ENCODE measurements at regions not wholly inside any gene's neighbourhood (a gene's known extent, or its start where the extent isn't known, plus 50 kb on each side); places are given as distances from the start of the nearest gene placed in this dataset.
A peak's percentile ranks its signal among the peaks of the same experiment; 100 is the strongest.

DNA sequence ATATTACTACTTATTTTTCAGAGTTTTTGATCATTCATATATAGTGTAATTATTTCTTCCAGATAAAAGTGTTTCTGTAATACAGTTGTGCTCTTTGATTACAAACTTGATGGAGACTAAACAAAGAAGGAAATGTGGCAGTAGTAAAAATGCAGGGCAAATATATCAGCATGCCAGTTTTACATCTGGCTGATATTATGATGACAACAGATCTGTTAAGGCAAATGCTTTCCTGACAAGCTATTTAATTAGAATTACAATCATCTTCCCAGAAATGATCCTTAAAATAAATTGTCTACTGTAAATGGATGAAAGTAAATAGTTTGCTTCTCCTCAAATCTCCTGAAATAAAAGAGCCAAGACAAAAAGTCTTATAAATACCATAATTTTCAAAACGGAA is 1659.8 kb downstream of the BRINP3 start:
- TF ChIP-seq SNAI2 (CRISPR knock-in tag; IDR thresholded peaks at IDR 0.05): no peak
- ATAC-seq: peak; percentile 41; the same call in 2 of the 3 replicates

DNA sequence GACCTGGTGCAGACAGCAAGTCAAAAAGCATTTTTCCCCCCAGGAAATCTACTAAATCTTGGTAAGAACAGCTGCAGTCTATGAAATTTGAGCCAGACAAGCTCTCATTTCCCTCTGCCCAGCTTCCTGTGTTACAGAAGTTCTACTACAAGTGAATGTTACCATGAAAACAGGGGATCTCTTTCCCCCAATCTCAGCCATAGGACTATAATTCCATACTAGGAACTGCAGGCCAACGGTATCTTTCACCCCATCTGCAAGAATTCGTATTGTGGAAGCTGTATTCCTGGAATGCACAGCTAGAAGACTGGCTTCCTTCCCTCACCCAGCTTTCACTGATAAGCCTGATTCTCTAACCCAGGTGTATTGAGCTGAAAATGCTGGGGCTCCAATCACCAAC is 1655.4 kb downstream of the BRINP3 start:
- peak; percentile 90 for ATAC-seq
- TF ChIP-seq ARNTL (CRISPR knock-in tag; IDR thresholded peaks at IDR 0.05; ENCODE audit: borderline replicate concordance, low read depth) (no peak), ZNF70 (CRISPR knock-in tag; IDR thresholded peaks at IDR 0.05) (no peak), OSR1 (CRISPR knock-in tag; IDR thresholded peaks at IDR 0.05) (no peak), BACH2 (CRISPR knock-in tag; IDR thresholded peaks at IDR 0.05; ENCODE audit: borderline replicate concordance) (no peak), TCF4 (CRISPR knock-in tag; IDR thresholded peaks at IDR 0.05; ENCODE audit: borderline replicate concordance) (no peak)
- TF ChIP-seq, protein P1, sequence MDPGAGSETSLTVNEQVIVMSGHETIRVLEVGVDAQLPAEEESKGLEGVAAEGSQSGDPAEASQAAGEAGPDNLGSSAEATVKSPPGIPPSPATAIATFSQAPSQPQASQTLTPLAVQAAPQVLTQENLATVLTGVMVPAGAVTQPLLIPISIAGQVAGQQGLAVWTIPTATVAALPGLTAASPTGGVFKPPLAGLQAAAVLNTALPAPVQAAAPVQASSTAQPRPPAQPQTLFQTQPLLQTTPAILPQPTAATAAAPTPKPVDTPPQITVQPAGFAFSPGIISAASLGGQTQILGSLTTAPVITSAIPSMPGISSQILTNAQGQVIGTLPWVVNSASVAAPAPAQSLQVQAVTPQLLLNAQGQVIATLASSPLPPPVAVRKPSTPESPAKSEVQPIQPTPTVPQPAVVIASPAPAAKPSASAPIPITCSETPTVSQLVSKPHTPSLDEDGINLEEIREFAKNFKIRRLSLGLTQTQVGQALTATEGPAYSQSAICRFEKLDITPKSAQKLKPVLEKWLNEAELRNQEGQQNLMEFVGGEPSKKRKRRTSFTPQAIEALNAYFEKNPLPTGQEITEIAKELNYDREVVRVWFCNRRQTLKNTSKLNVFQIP (CRISPR knock-in tag; IDR thresholded peaks at IDR 0.05; ENCODE audit: borderline replicate concordance, low read depth): no peak

DNA sequence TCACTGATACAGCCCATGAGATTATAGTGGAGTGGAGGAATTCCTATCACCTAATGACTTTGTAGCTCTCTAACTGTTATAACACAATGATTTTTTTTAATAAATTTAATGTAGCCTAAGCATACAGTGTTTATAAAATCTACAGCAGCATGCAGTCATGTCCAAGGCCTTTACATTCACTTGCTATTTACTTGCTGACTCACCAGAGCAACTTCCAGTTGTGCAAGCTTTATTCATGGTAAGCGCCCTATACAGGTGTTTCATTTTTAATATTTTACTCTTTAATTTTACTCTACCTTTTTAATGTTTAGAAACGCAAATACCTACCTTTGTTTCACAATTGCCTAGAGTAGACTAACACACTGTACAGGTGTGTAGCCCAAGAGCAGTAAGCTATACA is 1652.2 kb downstream of the BRINP3 start:
- no peak for ATAC-seq
- TF ChIP-seq ZNF8 (CRISPR knock-in tag; IDR thresholded peaks at IDR 0.05) (no peak), TCF4 (CRISPR knock-in tag; IDR thresholded peaks at IDR 0.05; ENCODE audit: borderline replicate concordance) (no peak), ZFP30 (CRISPR knock-in tag; IDR thresholded peaks at IDR 0.05) (no peak), CSDC2 (CRISPR knock-in tag; IDR thresholded peaks at IDR 0.05) (no peak)
- TF ChIP-seq, protein P2, sequence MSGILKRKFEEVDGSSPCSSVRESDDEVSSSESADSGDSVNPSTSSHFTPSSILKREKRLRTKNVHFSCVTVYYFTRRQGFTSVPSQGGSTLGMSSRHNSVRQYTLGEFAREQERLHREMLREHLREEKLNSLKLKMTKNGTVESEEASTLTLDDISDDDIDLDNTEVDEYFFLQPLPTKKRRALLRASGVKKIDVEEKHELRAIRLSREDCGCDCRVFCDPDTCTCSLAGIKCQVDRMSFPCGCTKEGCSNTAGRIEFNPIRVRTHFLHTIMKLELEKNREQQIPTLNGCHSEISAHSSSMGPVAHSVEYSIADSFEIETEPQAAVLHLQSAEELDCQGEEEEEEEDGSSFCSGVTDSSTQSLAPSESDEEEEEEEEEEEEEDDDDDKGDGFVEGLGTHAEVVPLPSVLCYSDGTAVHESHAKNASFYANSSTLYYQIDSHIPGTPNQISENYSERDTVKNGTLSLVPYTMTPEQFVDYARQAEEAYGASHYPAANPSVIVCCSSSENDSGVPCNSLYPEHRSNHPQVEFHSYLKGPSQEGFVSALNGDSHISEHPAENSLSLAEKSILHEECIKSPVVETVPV (CRISPR knock-in tag; IDR thresholded peaks at IDR 0.05): no peak
- TF ChIP-seq, protein P1 (CRISPR knock-in tag; IDR thresholded peaks at IDR 0.05; ENCODE audit: borderline replicate concordance, low read depth): no peak
- TF ChIP-seq, protein P3, sequence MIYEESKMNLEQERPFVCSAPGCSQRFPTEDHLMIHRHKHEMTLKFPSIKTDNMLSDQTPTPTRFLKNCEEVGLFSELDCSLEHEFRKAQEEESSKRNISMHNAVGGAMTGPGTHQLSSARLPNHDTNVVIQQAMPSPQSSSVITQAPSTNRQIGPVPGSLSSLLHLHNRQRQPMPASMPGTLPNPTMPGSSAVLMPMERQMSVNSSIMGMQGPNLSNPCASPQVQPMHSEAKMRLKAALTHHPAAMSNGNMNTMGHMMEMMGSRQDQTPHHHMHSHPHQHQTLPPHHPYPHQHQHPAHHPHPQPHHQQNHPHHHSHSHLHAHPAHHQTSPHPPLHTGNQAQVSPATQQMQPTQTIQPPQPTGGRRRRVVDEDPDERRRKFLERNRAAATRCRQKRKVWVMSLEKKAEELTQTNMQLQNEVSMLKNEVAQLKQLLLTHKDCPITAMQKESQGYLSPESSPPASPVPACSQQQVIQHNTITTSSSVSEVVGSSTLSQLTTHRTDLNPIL (CRISPR knock-in tag; IDR thresholded peaks at IDR 0.05; ENCODE audit: low read depth): no peak

DNA sequence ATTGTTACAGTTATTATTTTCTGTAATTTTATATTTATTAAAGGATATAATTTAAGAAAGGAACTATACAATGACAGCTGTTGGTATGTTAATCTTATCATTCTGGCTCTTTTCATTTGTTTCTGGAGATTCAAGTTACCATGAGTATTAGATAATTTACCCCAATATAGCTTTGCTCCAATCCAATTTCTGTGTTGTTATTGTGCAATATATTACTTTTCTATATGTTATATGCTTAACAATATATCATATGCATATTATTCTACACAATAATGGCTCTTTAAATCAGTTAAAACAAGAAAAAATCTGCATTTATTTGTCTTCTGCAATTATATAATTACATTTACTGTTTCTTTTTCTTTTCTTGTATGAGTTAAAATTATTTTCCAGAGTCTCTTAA is 1650.9 kb downstream of the BRINP3 start:
- TF ChIP-seq CSDC2 (CRISPR knock-in tag; IDR thresholded peaks at IDR 0.05): no peak
- no peak for TF ChIP-seq BACH2 (CRISPR knock-in tag; IDR thresholded peaks at IDR 0.05; ENCODE audit: borderline replicate concordance)
- TF ChIP-seq GLIS3 (CRISPR knock-in tag; IDR thresholded peaks at IDR 0.05): no peak
- TF ChIP-seq, protein P4, sequence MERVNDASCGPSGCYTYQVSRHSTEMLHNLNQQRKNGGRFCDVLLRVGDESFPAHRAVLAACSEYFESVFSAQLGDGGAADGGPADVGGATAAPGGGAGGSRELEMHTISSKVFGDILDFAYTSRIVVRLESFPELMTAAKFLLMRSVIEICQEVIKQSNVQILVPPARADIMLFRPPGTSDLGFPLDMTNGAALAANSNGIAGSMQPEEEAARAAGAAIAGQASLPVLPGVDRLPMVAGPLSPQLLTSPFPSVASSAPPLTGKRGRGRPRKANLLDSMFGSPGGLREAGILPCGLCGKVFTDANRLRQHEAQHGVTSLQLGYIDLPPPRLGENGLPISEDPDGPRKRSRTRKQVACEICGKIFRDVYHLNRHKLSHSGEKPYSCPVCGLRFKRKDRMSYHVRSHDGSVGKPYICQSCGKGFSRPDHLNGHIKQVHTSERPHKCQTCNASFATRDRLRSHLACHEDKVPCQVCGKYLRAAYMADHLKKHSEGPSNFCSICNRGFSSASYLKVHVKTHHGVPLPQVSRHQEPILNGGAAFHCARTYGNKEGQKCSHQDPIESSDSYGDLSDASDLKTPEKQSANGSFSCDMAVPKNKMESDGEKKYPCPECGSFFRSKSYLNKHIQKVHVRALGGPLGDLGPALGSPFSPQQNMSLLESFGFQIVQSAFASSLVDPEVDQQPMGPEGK (CRISPR knock-in tag; IDR thresholded peaks at IDR 0.05; ENCODE audit: borderline replicate concordance): no peak
- no peak for TF ChIP-seq PPARA (CRISPR knock-in tag; IDR thresholded peaks at IDR 0.05; ENCODE audit: borderline replicate concordance)
- TF ChIP-seq ZNF565 (CRISPR knock-in tag; conservative IDR thresholded peaks at IDR 0.05; ENCODE audit: low read depth): no peak
- no peak for TF ChIP-seq ZNF8 (CRISPR knock-in tag; IDR thresholded peaks at IDR 0.05)
- no peak for TF ChIP-seq ARNTL (CRISPR knock-in tag; IDR thresholded peaks at IDR 0.05; ENCODE audit: borderline replicate concordance, low read depth)
- TF ChIP-seq, protein P5, sequence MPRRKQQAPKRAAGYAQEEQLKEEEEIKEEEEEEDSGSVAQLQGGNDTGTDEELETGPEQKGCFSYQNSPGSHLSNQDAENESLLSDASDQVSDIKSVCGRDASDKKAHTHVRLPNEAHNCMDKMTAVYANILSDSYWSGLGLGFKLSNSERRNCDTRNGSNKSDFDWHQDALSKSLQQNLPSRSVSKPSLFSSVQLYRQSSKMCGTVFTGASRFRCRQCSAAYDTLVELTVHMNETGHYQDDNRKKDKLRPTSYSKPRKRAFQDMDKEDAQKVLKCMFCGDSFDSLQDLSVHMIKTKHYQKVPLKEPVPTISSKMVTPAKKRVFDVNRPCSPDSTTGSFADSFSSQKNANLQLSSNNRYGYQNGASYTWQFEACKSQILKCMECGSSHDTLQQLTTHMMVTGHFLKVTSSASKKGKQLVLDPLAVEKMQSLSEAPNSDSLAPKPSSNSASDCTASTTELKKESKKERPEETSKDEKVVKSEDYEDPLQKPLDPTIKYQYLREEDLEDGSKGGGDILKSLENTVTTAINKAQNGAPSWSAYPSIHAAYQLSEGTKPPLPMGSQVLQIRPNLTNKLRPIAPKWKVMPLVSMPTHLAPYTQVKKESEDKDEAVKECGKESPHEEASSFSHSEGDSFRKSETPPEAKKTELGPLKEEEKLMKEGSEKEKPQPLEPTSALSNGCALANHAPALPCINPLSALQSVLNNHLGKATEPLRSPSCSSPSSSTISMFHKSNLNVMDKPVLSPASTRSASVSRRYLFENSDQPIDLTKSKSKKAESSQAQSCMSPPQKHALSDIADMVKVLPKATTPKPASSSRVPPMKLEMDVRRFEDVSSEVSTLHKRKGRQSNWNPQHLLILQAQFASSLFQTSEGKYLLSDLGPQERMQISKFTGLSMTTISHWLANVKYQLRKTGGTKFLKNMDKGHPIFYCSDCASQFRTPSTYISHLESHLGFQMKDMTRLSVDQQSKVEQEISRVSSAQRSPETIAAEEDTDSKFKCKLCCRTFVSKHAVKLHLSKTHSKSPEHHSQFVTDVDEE (CRISPR knock-in tag; IDR thresholded peaks at IDR 0.05): no peak
- TF ChIP-seq ZFP30 (CRISPR knock-in tag; IDR thresholded peaks at IDR 0.05): no peak
- no peak for TF ChIP-seq RARB (CRISPR knock-in tag; IDR thresholded peaks at IDR 0.05)
- TF ChIP-seq SNAI2 (CRISPR knock-in tag; IDR thresholded peaks at IDR 0.05): no peak
- no peak for TF ChIP-seq TCF4 (CRISPR knock-in tag; IDR thresholded peaks at IDR 0.05; ENCODE audit: borderline replicate concordance)
- TF ChIP-seq ZFP3 (CRISPR knock-in tag; IDR thresholded peaks at IDR 0.05): no peak
- TF ChIP-seq ISL1 (CRISPR knock-in tag; IDR thresholded peaks at IDR 0.05): no peak
- ATAC-seq: no peak

Data from SK-N-SH treated with all-trans-retinoic acid at 6 μM for 48 hours (cell line).